DMS 273 treated with DMSO at 0.1 percent for 48 hours (cell line): ENCODE measurements at regions not wholly inside any gene's neighbourhood (a gene's known extent, or its start where the extent isn't known, plus 50 kb on each side); places are given as distances from the start of the nearest gene placed in this dataset.

Experiments used
- DNase-seq: peaks from one replicate; lab custom pipeline; 2025; lab: John Stamatoyannopoulos, UW

DNA sequence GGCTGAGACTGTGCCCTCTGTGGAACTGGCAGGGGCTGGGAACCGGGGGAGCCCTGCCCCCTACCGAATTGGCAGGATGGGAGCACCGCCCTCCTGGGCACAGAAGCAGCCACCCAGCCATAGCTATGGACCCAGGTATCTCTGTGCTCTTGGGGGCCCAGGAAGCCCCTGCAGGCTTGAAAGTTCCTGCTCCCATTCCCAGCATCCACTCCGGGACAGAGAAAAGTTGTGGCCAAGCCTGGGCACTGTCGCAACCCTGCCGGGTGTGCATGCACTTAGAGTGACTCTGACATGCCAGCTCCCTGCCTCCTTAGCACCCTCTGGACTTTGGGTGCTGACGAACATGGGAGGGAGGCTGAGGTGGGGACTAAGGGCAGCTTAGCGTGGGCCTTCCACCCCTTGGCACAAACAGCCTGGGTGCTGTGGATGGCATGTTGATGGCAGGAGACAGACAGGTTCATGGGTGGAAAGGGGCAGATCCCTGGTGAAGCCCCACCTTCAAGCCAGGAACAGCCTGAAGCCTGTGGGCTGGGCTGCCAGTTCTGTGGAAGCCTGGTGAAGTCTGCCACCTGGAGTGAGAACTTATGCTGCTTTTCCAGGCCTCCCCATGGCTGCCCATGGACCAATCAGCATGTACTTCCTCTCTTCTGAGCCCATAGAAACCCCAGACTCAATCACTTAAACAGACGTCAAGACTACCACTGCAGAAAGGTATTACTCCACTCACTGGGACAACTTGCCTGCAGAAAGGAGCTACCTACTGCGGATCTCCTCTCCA is 279.0 kb downstream of the ATXN7L3B start:
- DNase-seq = no peak

DNA sequence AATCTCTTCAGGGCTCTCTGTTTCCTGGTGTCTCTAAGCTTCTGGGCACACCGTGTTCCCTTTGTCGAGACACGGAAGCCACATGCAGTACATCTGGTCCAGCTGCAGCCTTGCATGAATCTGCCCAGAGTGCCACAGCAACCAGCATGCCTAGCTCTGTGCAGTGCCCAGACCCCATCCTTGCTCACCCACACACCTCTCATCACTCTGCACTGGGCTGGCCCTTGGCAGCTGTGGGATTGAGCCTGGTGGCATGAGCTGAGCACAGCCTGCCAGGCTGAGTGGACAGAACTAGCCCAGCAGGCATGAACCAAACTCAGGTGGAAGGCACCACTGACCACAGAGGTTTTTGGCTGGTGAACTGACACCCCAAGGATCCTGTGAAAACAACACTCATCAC is 279.9 kb downstream of the ATXN7L3B start:
- DNase-seq = no peak

DNA sequence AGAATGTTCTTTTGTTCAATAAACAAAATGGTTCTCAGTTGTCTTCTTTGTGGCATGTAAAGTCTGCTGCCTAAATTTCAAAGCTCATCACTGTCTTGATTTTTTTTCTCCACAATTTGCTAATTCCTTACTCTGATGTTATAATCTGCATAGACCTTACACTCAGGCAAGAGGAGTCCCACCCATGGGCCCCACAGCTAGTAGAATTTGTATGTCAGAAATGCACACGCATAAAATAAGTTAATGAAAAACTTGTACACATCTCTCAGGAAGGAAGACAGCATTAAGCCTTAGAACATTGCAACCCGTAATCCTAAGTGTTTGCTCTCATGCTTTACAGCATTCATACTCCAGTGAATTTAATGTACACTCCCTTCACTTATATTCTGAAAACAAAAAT is 280.8 kb downstream of the ATXN7L3B start:
- DNase-seq = no peak

DNA sequence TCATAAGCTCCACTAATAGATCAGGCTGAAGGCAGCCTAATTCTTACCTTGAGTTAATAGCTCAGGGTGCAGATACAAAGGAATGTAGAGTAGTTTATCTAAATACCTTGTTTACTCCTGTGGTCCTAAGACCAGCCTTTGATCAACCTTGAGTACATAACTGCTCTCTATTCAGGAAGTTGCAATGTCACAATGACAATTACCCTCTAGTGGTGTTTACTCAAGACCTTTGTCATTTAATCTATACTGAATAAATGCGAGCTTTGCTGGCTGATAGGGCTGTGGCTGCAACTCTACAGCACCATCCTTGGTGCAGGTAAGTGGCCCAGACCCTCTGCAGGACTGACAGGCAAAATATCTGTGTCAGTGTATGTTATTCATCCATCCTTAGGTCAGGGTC is 282.7 kb downstream of the ATXN7L3B start:
- DNase-seq = no peak

DNA sequence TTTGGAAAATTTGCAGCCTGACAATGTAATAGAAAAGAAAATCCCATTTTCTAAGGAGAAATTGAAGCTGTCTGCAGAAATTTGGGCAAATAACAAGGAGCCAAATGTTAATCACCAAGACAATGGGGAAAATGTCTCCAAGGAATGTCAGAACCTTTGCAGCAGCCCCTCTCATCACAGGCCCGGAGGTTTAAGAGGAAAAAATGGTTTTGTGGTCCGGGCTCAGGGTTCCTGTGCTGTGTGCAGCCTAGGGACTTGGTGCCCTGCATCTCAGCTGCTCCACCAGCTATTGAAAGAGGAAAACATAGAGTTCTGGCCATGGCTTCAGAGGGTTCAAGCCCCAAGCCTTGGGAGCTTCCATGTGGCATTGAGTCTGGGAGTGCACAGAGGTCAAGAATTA is 298.9 kb downstream of the ATXN7L3B start:
- no peak for DNase-seq

DNA sequence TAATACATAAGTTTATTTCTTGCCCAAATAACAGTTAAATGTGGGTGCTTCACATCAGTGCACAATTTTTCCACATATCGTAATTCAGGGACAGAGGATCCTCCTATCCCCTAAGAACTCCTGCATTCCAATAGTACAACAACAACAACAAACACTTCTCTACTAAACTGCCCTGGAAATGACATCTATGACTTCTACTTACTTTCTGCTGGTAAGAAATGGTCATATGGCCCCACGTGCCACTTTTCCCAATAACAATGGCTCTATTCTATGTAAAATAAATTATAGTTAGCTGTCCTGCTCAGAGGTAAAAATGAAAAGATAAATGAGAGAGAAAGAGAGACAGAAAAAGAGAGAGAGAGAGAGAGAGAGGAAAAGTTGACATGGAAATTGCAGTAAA is 308.5 kb downstream of the ATXN7L3B start:
- no peak for DNase-seq

DNA sequence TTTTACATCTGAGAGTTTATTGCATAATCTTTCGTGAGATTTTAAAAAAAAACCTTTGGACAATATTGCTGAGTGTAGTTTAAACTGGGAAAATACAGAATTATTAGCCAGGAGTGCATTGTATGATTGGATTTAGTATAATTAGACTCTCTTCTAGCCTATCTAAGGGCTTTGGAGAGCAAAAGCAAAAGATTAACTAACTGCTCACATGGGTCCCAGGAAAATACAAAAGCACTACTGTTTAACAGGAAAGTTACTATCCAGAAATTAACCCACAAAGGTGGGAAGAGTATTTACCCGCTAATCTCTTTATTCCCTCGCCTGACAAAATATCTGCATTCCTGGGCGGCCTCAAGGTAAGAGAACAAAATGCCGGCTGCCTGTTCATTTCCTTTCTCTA is 309.5 kb downstream of the ATXN7L3B start:
- no peak for DNase-seq

DNA sequence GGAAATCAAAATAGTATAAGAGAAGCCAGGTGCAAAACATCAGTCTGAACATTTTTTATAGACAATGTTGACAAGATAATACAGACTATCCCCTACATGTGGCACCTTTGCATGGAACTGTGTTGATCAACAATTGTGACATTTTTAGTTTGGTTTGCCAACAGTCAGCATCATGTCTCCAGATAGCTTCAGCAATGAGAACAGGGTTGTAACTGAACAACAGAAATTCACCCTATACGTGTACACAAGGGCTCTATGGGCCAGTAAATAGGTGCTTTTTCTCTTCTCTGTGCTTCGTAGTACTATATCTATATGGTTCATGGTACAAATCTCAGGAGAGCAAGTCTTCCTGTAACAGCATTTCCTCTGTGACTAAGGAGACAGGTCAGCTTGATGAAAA is 310.4 kb downstream of the ATXN7L3B start:
- no peak for DNase-seq

DNA sequence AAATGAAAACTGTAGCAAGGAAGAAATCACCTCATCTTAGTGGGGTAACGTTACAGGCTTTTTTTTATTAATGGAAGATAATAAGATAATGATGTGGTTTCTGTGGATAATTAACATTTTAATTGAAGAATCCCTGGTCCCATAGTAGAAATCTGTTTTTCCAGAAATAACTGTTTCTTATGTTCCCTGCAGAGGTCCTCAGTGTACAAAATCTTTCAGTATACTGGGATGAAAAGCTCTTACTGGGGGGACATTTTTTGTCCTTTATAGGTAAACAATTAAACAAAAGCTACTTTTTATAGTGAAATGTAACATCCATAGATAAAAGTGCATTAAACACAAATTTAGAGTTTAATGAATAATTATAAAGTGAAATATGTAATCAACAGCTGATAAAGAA is 312.2 kb downstream of the ATXN7L3B start:
- DNase-seq = no peak

DNA sequence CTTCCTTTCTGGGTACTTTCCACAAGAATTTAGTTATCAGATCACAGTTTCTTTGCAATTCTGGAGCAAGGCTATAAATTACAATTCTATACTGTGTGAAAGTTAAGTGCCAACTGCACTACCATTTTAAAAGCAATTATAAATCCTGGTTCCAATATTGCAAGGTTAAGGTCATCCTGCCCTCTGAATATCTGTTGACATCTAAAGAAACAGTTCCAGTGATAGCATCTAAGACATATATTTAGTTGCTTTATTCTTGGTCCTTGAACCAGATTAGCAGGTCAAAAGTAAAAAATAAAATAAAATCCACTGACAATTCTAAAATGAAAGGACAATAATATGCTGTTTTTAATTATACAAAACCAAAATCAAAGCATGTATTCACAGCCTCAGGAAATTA is 334.2 kb downstream of the ATXN7L3B start:
- no peak for DNase-seq

DNA sequence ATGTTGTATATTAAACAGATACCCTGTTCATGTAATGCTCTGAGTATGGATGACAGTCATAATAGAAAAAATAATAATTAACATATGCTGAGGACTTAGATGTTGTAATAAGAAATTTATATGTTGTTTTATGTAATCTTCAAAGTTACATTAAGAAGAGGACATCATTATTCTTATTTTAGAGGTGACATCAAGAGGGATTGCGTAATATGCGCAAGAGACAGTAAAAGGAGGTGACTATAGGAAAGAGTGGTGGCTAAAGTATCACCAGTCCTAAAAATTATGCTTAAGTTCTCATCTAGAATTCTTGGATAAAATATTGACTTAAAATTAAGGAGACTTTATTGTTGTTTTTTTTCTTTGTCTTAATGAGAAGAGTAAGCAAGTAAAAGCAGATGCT is 323.9 kb downstream of the KCNC2 start:
- no peak for DNase-seq

DNA sequence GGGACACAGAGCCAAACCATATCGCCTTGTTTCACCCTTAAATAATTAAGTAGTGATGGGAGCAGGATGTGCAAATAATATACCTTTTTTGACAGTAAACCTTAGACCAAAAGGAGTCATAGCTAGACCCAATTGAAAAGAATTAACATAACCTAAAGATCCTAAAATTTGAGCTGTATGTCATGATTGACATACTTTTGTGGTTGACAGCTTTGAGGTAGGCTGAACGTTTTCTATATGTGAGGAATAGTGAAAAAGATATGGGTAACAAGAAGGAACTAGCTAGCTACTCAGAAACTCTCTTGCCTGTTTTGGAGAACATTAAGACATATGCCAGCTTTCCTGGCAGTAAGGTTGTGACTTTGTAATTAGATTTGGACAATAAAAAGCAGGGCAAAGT is 320.6 kb downstream of the KCNC2 start:
- DNase-seq = no peak

DNA sequence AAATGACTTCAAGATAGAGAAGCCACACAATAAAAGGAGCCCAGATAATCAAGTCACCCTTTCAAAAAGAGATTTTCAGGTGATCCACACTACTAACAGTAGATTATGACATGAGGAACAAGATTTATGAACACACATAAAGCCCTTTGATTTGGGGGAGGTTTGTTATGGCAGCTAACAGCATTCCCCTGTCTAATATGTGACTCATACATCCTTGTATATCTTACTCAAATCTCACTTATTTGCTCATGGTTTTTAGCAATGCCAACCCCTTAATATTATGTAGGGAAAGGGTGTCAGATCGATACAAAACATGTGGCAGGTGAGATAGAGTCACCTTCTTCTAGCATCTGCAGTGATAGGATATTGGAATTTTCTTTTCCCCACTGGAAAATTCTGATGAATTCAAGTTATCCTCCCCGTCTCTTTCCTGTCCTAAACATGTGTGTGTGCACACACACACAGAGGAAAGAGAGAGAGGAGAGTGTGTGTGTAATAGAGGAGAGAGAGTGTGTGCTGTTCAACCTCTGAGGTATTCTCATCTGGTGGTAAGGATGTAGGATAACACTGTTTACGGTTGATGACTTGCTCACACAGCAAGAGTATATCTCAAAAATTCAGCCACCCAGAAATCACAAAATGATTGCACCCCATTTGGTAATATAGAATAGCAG is 319.9 kb downstream of the KCNC2 start:
- DNase-seq = no peak

DNA sequence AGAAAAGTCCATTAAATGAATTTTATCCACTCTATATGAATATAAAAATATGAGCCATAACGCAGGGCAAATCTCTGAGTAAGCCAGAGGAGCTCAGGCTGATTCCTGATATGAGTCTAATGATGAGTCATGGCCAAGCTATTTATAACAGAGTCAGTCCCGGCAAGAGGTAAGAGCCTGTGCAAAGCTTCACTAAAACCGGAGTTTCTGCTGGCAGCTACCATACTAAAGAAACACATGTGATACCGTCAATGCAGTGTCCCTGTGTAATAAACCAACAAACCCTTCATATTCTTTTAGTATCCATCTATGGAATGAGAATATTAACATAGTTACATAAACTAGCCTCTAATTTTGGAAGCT is 319.4 kb downstream of the KCNC2 start:
- DNase-seq = no peak

DNA sequence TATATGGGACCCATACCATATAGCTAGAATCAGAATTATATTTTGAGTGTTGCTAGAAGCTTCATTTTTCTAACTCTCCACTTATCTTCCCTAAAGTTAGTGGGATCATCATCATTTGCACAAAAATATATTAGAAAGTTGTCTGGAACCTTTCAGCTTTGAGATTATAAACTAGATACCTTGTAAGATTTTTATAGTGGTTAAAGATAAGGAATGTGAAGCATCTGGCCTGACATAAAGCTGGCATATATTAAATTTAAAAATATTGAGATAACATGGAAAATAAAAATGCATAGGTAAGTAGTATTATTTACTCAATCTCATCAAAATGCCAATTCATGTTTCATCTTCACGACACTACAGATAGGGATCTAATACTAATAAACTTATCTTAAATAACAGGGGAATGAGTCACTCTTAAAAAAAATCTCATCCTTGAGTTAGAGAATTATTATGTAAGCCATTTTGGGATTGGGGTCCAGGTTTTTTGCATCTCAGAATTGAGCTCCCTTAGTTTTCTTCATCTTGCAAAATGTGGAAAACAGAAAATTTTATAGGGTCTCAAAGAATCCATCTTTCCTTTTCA is 318.5 kb downstream of the KCNC2 start:
- DNase-seq = no peak

DNA sequence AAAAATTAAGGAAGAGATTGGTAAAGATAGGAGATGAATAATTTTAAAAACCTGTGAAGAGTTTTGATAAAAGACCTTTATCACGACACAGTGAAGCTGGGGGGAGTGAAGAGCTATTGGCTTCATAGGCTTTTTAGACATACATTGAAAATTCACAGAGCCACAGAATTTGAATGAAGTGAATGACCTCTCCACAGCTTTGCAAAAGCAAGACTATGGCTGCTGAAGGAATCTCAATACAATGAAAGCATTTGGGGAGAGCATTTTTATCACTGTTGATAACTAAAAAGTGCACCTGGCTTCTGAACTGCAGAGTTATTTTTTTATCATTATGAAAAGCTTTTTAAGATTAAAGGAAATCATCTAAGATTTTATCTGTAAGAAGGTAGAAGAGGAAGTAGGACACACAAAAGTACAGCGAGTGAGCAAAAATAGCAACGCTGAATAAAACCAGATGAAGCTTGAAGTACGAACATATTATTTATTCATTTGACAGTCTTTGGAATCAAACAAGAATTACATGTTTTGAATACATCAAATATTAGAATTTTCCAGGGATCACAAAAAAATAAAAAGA is 317.5 kb downstream of the KCNC2 start:
- no peak for DNase-seq

DNA sequence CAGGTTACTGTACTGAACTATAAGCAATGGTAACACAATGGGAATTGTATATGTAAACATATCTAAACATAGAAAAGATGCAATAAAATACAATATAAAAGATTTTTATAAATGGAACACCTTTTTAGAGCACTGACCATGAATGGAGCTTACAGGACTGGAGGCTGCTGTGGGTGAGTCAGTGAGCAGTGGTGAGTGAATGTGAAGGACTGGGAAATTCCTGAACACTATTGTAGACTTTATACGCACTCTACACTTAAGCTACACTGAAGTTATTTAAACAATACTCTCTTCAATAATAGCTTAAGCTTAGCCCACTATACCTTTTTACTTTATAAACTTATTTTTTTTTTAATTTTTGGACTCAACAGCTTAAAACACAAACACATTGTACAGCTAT is 313.5 kb downstream of the KCNC2 start:
- DNase-seq = no peak

DNA sequence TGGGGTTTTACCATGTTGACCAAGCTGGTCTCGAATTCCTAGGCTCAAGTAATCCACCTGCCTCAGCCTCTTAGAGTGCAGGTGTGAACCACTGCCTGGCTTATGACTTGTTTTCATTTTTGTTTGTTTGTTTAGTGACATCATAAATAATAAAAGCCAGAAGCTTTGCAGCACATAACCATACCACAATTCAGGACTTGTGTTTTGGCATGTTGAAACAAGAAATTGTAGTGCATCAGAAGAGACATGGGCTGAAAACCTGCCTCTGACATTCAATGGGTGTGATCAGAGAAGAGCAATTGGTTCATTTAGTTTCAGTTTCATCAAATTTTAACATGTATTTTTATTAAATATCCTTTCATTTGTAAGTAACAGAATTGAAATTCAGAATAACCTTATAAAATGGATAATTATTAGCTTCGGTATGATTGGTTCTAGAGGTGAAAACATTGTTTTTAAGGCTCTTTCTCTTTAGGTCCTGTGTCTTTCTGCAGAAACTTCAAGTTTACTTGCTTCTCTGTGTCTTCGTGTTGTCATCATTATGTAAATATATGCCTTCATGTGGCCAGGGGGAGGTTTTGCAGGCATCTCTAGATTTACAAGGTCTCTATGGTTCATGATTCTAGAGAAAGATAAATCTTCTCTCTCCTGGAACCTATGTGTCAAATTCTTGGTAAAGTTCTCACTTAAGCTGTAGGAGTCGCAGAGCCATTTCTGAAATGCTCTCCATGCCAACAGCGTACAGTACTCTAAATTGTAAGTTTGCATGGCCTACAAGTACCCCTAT is 312.0 kb downstream of the KCNC2 start:
- DNase-seq = no peak

DNA sequence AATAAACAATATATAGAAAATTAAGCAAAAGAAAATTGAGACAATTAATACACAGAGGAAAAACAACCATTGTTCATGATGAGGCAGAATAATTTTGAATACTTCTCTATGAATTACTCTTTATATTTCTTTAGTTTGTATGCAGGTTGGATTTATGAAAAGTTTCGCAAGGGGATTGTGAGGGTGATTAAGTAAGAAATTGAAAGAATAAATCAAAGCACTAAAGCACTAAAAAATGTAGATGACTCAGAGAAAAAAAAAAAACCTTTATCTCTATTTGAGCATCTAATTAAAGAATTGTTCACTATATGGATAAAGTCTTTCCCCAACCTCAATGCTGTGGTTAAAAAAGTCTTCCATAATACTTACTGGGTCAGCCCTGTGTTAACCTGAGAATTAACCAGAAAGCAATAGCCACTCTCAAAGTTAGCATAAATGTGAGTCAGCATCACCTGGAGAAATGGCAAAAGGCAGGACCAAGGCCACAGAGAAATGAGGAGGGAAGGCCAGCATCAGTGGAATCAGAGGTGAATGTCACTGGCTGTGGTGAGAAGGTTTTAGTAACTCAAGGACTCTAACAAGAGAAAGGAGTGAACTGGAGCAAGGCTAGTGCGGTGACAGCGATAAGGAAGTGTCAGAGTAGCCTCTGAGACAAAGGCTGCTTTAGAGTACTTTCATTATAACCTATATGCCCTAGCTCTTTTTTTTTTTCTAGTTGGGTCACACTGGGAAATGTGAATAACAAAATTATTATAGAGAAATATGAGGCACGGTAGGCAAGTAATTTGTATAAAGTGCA is 310.4 kb downstream of the KCNC2 start:
- DNase-seq = no peak

DNA sequence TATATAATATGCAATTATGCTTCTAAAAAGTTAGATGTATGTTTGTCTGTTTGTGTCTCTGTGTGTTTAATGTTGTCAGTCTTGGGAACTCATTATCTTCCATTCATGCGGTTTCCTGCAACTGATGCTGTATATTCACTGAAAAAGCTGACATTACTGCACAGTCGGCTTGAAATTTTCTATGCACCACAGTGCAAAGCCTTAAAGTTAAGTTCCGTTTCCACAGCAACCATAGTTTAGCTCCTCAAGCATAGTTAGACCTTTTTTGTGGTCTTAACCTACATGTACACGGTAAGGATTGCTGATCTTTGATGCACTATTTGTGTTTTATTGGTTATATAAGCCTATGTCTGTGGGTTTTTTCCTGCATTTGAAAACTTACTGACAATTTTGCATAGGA is 309.4 kb downstream of the KCNC2 start:
- DNase-seq = no peak

DNA sequence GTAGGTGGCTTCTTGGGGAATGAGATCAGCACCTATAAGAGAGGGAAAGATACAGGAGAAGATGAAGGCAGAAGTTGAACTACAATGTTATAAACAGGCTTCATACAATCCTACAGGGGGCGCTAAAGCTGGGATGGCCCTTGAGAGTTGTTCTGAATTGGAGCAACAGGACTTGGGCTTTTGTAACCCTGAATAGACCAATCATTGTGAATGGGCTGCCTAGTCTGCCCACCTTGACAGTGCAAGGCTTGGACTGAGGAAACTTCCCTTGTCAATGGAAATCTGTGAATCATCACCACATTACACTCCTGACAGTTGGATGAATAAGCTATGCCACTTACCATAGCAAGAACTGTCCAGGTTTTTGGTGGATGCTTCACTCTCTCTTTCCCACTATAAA is 306.1 kb downstream of the KCNC2 start:
- DNase-seq = no peak

DNA sequence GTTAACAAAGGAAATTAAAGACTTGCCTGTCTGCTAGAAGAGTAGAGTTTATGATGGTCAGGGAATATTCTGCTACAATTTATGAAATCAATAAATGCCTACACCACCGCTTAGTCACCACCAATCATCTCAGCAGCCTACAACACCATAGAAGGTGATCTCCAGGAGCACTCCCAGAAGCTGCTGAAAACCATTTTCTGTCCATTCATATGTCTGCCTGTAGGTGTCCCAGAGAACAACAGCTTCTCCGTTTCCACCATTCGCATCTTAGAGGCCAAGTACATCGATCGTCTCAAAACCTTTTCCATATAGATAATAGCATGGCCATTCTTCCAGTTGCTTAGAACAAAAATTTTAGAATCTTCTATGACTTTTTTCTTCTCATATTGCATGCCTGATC is 303.4 kb downstream of the KCNC2 start:
- no peak for DNase-seq
